Stimulated activated CD4-positive, alpha-beta T cell treated with anti-CD3 and anti-CD28 coated beads, Interleukin-2, amount 100 ng/mL, for 24 hours (primary cell): ENCODE measurements at regions not wholly inside any gene's neighbourhood (a gene's known extent, or its start where the extent isn't known, plus 50 kb on each side); places are given as distances from the start of the nearest gene placed in this dataset.
"Not testable (repeated sequence)": the region's sequence is repeated elsewhere in the genome, so short reads cannot be mapped to it uniquely, and the experiment has no call there.

Experiments
- DNase-seq, 2 donors: peaks; one replicate each; pipeline ENCODE4 v3.0.0-alpha.2; 2020

DNA sequence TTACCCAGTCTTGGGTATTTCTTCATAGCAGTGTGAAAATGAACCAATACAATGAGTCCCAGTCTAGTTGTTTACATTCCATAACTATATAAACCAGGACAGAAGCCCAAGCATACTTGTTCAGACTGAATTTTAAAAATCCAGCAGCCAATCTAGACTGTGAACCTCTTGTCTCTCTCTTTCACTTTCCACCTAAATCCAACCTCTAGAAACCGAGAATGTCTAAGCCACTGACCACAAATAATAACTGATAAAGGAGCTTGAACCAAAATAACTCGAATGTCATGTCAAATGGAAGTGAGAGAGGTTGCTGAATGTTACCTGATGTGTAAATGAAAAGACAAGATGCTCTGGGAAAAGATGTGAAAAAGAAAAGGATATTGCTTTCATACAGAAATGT lies 544.7 kb downstream of the NLGN4X start:
- no peak for DNase-seq

DNA sequence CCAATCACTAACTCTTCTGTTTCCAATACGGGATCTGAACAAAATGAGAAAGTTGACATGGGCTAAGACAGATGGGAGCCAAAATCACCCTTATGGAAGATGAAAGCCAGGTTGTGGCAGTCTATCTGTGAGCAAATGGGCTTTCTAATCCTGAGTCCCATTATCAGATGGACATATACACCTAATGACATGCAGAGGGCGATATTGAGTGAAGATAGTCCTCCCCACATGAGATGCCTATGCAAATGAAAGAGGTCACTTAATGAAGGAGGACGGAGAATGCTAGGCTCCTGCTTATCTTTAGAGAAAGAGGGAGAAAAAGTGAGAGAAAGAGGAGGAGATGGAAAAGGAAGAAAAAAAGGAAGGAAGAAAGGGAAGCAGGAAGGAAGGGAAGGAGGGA lies 547.5 kb downstream of the NLGN4X start:
- no peak for DNase-seq

DNA sequence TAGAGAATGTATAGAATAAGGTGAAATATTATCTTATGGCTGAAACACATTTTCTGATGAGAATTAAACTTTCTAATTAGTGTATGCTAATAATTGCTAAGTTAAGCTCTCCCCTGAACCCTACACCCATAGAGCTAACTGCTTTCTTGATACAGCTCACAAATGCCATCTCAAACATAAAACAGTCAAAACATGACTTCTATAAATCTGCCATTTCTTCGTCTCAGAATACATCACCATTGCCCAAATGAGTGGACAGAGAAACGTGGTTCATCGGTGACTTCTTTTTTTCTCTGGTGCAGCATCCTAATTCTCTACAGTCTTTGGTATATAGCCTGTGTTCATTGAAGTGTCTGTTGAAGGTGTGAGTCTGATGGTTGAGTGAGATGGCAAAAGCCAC lies 554.6 kb downstream of the NLGN4X start:
- DNase-seq, result no peak

DNA sequence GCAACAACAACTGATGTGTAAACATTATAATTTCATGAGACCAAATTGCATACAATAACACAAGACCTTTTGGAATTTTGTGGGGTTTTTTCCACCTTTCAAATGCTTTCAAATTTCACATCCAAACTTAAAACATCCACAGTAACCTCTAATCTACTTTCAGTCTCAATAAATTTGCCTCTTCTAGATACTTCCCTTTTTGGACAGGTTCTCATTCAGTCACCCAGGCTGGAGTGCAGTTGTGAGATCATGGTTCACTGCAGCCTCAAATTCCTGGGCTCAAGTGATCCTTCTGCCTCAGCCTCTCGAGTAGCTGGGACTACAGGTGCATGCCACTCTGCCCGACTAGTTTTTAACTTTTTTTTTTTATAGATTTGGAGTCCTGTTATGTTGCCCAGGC lies 556.6 kb downstream of the NLGN4X start:
- no peak for DNase-seq

DNA sequence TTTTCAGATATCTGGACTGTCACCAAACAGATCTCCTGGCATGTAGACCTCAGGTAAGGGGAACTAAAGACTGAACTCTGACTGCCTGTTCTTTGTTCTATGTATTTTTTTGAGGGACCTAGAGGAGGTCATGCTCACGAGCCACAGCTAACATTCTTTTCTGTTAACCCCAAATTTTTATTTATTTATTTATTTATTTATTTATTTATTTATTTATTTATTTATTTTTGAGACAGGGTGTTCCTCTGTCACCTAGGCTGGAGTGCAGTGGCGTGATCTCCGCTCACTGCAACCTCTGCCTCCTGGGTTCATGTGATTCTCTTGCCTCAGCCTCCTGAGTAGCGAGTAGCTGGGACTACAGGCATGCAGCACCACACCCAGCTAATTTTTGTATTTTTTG lies 562.0 kb downstream of the NLGN4X start:
- DNase-seq, result not testable (repeated sequence)

DNA sequence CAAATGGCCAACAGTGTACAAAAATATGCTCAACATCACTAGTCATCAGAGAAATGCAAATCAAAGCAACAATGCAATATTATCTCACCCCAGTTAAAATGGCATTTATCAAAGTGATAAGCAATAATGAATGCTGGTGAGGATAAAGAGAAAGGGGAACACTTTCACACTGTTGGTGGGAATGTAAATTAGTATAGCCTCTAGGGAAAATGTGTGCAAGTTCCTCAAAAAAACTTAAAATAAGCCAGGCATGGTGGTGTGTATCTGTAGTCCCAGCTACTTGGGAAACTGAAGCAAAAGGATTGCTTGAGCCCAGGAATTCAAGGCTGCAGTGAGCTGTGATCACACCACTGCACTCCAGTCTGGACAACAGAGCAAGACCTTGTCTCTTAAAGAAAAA lies 572.1 kb downstream of the NLGN4X start:
- no peak for DNase-seq

DNA sequence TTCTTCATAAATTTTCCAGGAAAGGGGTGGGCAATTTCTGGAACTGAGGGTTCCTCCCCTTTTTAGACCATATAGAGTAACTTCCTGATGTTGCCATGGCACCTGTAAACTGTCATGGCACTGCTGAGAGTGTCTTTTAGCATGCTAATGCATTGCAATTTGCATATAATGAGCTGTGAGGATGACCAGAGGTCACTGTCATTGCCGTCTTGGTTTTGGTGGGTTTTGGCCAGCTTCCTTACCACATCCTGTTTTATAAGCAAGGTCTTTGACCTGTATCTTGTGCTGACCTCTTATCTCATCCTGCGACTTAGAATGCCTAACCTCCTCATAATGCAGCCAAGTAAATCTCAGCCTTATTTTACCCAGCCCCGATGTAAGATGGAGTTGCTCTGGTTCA lies 577.8 kb downstream of the NLGN4X start:
- DNase-seq, result no peak

DNA sequence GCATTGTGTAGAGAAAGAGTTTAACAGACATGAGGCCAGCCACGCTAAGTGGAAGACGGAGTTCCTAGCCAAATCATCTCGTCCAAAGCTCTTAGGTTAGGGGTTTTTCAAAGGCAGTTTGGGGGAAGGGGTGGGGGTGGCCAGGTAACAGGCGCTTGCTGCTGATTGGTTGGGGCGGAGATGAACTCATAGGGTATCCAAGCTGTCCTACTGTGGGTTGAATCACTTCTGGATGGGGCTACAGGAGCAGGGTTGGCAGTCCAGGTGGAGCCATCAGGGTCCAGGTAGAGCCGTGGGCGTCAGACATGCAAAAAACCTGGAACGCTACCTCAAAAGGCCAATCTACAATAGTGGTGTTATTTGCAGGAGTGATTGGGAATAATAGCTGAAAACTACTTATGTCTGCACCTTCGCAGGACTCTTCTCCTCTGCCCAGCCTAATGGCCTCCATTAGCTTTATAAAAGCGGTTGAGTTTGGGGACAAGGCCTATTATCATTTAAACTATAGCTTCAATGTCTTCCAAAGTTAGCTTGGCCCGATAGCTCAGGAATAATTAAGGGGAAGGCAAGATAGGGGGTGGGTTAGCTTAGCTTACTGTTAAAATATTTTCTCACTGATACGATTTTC lies 579.6 kb downstream of the NLGN4X start:
- DNase-seq, result no peak

DNA sequence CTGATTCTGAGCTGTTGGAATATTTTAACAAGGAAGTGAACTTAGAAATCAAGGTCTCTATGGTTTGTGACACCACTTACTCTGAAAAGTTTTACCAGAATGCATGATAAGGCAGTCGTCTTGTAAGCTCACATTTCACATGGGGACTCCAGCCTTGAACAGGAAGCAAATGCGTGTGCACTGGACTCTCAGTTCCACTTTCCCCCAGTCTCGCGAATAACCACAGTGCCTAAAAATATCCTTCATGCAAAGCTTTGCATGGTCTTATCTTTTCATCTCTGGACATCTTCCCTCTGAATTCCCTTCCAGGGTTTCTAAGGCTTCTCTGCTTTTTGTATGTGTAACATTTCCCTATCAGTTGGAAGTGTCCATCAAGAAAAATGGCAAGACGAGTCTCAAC lies 581.8 kb downstream of the NLGN4X start:
- DNase-seq, result no peak

DNA sequence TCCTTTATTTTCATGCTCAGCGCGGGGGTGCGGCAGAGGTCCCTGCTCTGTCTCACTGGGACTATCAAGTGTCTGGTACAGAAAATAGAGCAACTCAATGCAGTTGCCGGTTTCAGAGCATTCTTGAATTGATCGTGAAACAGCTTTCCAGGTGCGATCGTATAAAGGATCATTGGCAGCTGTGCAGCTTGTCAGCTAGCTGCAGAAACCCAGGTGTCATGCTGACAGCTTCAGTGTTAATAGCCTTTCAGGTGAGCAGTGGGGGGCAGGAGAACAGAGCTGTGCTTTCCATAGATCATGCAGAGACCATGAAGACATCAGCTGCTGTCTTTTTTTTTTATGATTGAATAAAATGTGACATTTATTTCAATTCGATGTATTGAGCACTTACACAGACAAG lies 583.9 kb downstream of the NLGN4X start:
- no peak for DNase-seq

DNA sequence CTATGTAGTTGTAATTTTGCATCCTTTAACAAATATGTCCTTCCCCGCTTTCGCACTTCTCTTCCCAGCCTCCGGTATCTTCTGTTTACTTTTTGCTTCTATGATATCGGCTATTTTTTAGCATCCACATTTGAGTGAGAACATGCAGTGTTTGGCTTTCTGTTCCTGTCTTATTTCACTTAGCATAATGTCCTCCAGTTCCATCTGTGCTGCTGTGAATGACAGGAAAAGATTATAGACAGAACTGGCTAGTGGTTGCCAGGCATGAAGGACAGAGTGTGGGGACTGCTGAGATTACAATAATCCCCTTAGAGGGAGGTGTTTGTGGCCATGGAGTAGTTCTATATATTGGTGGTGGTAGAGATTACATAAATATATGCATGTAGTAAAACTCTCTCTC lies 588.6 kb downstream of the NLGN4X start:
- DNase-seq, result no peak

DNA sequence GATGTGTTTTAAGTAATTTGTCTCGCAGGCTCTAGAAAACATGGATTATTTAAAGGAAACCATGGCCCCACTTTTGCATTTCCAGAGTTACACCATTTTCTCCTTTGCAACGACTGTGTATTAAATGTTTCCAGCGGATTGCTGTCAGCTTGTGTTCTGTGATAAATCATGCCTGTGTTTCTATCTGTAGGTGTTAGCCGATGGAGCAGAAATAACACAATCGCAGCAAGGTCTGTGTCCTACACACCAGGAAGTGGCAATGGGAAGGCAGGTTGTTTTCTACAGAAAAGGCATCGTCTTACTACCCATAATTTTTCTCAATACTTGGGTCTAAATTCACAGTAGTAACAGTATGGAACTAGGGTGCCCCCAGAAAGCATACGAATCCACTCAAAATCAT lies 590.1 kb downstream of the NLGN4X start:
- no peak for DNase-seq

DNA sequence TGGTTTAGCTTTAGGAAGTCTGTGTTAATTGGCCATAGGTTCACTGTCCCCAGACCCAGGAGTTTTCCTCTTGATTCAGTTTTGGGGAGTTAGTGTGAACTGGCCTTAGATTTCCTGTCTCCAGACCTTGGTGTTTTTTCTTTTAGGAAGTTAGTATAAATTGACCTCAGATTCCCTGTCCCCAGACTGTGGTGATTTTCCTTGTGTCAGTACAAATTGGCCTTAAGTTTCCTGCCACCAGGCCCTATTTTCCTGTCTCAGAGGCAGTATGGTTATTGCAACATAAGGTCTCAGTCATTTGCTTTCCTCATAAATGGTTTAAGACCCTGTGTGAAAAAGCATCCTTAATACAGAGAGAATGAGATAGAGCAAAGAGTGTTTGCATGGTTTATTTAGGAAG lies 595.8 kb downstream of the NLGN4X start:
- no peak for DNase-seq

DNA sequence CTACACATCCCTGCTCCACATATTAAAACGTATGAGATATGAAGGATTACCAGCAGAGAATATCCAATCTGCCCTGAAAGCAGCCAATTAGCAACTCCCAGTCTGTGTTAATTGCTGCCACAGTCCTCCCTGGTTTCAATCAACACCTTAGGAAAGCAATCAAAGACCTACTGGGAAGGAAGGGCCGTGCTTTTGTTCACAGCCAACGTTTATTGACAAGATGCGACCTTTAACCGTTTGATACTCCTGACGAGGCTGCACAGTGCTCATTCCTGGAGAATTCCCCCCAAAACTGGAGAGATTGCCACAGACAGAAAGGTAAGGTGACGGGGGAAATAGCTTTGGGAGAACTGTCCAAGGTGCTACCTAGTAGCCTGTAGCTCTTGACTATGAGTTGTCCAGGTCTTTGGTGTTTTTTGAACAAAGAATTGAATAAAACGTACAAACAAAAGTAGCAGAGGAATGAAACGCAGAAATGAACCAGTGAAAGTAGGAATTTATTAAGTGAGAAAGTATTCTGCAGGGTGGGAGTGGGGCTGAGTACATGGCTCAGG lies 596.5 kb downstream of the NLGN4X start:
- DNase-seq, result no peak

DNA sequence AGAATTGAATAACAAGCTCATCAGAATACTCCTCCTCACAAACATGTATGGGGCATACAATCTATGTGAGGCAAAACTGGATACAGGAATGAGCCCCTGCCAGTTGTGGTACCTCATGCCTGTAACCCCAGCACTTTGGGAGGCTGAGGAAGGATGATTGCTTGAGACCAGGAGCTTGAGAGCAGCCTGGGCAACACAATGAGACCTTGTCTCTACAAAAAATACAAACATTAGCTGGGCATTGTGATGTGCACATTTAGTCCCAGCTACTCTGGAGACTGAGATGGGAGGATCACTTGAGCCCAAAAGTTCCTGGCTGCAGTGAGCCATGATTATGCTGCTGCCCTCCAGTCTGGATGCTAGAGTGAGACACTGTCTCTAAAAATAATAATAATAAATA lies 611.0 kb downstream of the NLGN4X start:
- no peak for DNase-seq

DNA sequence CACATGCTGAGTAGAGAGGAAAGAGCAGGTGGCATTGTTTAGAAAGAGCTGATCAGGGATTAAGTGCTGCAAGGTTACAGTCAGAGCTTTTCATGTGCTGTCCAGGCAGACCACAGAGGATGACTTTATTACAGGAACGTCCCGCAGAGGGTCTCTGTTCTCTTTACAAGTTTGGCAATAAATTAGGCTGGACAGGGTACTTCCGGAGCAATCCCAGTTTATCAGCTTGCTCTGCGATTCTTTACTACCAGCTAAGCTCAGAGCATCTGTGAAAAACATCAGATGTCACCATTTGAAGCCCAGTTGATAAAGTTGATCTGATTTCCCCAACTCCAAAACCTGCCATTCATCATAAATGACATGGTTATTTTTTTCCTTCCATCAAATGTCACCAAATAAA lies 633.1 kb downstream of the NLGN4X start:
- DNase-seq, result no peak

DNA sequence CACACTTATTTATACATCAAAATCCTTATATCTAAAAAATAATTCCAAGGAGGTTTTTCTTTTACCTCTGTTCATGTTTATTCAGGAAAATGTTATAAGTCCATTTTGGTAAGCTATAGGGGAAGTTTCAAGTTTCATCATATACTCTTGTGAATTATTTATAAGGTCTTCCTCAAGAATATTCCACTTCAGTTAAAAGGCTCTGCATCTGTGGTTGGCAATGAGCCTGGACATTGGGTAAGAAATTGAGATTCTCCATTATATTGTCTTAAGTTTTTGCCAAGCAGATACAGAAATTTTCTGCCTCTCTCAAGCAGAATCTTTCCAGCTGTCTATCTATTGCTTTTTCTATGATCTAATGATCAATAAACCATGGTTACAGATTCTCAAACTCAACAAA lies 641.9 kb downstream of the NLGN4X start:
- no peak for DNase-seq

DNA sequence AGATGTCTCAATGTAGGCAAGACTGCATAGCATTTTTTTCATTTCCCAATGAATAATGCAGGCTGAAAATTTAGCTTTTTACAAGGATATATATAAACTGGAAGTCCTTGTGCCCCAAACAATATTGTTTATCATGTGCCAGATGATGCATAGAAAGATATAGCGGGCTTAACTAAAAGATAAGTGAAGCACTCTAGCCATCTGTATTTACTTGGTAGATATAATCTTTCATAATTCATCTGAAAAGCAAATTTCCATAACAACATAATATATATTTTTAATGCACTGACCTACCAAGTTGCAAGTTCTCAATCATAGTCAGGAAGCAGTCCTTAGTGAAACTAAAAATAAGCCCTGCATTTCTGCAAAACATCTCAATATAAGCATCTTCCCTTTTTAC lies 653.3 kb downstream of the NLGN4X start:
- no peak for DNase-seq

DNA sequence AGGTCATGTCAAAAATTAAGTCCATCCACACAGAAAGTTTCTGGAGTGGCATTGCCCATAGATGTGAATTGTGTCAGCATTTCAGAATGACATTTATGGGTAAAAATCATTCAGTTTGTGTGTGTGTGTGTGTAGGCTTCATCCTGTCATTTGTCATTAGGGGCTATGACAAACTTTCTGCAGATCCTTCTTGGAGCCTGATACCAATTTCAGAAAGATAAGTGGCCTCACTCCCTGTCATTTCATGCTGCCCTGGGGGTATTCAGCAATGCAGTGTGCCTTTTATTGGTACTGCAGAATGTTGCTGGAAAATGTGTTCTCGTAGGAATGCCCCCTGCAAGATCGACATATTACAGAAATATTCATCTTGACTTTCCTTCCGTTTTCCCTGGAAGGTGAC lies 659.7 kb downstream of the NLGN4X start:
- DNase-seq, result no peak

DNA sequence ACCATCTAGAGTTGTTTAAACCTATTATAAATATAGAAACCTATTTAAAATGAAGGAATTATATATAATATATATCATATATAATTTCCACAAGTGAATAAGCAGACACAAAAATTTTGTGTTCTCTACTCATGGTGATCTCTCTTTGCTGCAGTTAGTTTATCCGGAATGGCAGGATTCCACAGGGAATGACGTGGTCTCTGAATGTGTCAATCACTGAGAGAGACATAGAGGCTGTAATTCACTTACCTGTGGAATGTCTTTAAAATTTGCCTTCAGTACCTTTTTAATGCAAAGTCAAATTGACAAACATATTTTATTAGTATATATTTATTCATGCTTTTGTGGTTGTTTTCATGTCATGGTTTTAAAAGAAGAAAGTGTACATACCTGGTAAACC lies 669.3 kb downstream of the NLGN4X start:
- no peak for DNase-seq

DNA sequence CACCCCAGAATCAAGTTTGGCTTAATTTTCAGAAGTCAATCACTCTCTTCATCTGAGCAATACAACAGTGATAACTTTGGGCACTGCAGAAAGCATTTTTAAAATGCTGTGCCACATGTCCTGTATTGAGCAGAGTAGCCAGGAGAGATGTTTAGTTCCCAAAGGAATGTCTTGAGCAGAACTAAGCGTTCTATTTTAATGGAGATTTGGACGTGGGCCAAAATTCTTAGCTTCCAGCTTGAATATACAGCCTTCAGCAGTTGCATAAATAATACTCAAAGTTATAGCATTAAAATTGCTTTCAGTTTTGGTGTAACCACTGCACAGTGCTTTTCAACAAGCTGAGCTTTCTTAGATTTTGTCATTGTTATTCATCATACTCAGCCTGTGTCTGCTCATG lies 679.2 kb downstream of the NLGN4X start:
- no peak for DNase-seq

DNA sequence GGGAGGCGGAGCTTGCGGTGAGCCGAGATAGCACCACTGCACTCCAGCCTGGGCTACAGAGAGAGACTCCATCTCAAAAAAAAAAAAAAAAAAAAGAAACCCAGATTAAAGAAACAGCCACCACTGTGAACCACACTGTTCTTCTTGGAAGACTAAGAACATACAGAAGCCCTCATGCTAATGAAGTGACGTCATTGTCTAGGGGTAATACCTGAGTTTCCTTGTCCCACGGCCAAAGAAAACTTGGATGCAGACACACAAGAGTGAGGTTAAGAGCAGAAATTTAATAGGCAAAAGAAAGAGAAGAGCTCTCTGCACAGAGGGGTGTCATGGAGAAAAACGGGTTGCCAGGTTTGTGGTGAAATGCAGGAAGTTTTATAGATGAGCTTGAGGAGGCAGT lies 691.6 kb downstream of the NLGN4X start:
- no peak for DNase-seq

DNA sequence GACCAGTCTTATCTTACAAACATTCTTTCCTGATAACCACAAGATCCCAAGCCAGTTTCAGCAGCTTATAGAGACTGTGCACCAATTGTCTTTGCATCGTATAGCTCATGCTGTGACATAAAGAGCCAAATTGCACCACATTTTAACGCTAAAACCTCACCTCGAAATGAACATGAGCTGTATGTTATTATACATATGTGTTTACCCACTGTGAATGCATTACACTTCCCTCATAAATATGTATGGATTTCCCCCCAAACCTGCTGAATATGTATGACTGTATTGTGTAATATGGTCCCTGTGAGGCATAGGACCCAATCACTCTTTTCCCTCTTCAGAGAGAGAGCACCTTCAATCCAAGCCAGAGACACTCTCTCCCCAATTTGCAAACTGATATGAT lies 692.4 kb downstream of the NLGN4X start:
- no peak for DNase-seq

DNA sequence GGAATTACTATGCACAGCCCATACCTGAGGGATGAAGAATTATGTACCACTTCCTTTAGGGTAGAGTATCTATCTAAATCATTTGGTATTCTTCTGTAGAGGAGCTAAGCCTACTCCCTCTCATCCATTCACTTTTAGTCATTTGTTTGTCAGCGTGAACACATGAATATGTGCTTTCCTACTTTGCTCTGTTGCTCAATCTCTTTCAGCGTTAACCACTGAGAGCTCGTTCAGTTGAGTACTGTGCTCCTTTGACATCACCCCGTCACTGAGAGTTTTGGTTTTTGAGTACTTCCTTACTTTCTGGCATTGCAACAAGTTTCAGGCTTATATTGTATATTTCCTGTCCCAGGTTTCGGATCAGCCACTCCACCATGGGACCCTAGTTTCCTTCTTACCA lies 700.6 kb downstream of the NLGN4X start:
- DNase-seq, result no peak

DNA sequence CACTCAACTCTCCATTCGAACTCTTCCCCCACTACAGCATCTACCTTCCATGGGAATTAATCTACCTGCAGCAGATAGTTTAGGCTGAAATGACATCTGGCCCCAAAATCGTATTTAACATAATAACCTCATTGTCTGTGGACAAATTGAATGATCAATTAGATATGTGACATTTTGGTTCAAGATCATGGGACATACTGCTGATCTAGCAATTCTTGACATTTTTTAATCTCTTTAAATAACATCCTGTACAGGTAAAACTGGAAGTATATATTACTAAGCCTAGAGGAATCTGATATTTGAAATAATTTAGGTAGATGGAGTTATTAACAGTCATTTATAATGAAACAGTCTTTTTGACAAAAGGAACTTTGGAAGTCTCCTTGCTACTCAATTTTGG lies 702.5 kb downstream of the NLGN4X start:
- no peak for DNase-seq
